HepG2 (cell line): ENCODE measurements at regions not wholly inside any gene's neighbourhood (a gene's known extent, or its start where the extent isn't known, plus 50 kb on each side); places are given as distances from the start of the nearest gene placed in this dataset.

Experiments used
- GATA4 ChIP-seq: sonication (generic); IDR thresholded peaks from 2 replicates; pipeline ENCODE4 v1.6.1; 2016; ENCODE audit warnings: antibody characterized with exemption, low read depth, borderline replicate concordance
- MAZ ChIP-seq, 2 experiments: sonication (generic) in 1 of 2; formaldehyde crosslinking in 1 of 2; IDR thresholded peaks; 2 replicates each; pipeline versions ENCODE4 v1.5.0 to v1.6.1; 2012 to 2020; ENCODE audit warnings: low read depth in 2 of 2, mild to moderate bottlenecking in 2 of 2, borderline replicate concordance in 1 of 2, improper control_type of control experiment in 1 of 2, low read length in 1 of 2, missing genetic modification reagents in 1 of 2, moderate library complexity in 1 of 2
- NFYB ChIP-seq: sonication (generic); formaldehyde crosslinking; IDR thresholded peaks from 2 replicates; pipeline ENCODE4 v1.4.0; 2020; ENCODE audit warnings: missing genetic modification reagents
- ZFP1 ChIP-seq: IDR thresholded peaks from 2 replicates; pipeline ENCODE4 v1.6.1; 2016
- ZNF883 ChIP-seq: sonication (generic); formaldehyde crosslinking; IDR thresholded peaks from 2 replicates; pipeline ENCODE4 v1.5.1; 2020; ENCODE audit warnings: mild to moderate bottlenecking, missing genetic modification reagents; ENCODE audit errors: not compliant biosample characterization
- TF ChIP-seq, protein P1 (sequence below): sonication (generic); formaldehyde crosslinking; IDR thresholded peaks from 2 replicates; pipeline ENCODE4 v1.4.0; 2020; ENCODE audit warnings: missing genetic modification reagents
- TF ChIP-seq, protein P2 (sequence below): IDR thresholded peaks from 2 replicates; pipeline ENCODE4 v1.6.1; 2016; ENCODE audit warnings: mild to moderate bottlenecking
- TF ChIP-seq, protein P3 (sequence below): sonication (generic); formaldehyde crosslinking; IDR thresholded peaks from 2 replicates; pipeline ENCODE4 v1.4.0; 2020; ENCODE audit warnings: missing genetic modification reagents
- TF ChIP-seq, protein P4 (sequence below): sonication (generic); formaldehyde crosslinking; IDR thresholded peaks from 2 replicates; pipeline ENCODE4 v1.5.0; 2020; ENCODE audit warnings: mild to moderate bottlenecking, missing genetic modification reagents, moderate library complexity
- TF ChIP-seq, protein P5 (sequence below): IDR thresholded peaks from 2 replicates; pipeline ENCODE4 v1.6.1; 2016; ENCODE audit warnings: mild to moderate bottlenecking, missing biosample characterization, missing genetic modification reagents
- TF ChIP-seq, protein P6 (sequence below): IDR thresholded peaks from 2 replicates; pipeline ENCODE4 v1.6.1; 2016; ENCODE audit warnings: low read depth, borderline replicate concordance
- TF ChIP-seq, protein P7 (sequence below), 2 experiments: sonication (generic) in 1 of 2; formaldehyde crosslinking in 1 of 2; IDR thresholded peaks; 2 replicates each; pipeline versions ENCODE4 v1.4.0 to v1.6.1; 2016 to 2020; ENCODE audit warnings: borderline replicate concordance in 1 of 2, low read depth in 1 of 2, mild to moderate bottlenecking in 1 of 2, missing genetic modification reagents in 1 of 2

DNA sequence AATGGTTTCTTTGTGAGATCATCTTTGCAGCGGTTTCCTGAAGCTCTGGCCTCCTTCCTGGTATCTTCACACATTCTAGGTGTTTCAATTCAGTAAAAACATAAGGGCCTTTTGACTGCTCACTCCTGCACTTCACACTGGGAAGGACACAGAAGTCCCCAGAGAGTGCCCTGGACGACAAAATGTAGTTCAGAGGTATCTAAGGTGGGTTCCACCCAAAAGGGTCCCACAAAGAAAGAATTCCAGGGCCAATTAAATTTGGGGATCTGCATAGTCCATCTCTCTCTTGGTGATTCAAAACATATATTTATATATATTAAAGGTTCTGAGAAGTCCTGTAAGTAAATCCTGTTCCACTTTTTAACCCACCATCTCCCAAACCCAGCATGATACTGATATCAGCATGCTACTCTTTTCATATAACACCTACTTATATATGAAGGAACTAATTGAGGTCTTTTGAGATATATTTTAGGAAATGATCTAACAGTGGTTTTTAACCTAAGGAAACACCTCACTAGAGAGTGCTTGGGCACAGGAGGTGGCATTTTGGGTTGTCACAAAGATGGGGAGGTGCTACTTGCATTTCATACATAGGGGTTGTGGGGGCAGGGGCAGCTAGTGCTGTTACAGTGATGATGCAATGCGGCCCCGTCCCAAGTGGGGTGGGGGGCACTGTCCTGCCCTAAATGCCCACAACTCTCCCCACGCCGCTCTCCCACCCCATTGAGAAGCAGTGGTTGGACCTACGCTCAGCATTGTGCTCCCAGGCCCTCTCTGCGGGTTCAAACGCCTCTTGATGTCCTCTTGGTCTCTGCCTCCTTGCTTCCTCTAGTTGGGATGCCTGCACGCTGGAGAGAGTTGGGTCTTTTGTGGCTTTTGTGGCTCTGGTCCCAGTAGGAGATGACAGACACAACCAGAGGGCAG, 109.4 kb downstream of the ARF6 start (continued):
- TF ChIP-seq, protein P1, sequence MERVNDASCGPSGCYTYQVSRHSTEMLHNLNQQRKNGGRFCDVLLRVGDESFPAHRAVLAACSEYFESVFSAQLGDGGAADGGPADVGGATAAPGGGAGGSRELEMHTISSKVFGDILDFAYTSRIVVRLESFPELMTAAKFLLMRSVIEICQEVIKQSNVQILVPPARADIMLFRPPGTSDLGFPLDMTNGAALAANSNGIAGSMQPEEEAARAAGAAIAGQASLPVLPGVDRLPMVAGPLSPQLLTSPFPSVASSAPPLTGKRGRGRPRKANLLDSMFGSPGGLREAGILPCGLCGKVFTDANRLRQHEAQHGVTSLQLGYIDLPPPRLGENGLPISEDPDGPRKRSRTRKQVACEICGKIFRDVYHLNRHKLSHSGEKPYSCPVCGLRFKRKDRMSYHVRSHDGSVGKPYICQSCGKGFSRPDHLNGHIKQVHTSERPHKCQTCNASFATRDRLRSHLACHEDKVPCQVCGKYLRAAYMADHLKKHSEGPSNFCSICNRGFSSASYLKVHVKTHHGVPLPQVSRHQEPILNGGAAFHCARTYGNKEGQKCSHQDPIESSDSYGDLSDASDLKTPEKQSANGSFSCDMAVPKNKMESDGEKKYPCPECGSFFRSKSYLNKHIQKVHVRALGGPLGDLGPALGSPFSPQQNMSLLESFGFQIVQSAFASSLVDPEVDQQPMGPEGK (CRISPR knock-in tag), result peak; percentile 59
- TF ChIP-seq, protein P2, sequence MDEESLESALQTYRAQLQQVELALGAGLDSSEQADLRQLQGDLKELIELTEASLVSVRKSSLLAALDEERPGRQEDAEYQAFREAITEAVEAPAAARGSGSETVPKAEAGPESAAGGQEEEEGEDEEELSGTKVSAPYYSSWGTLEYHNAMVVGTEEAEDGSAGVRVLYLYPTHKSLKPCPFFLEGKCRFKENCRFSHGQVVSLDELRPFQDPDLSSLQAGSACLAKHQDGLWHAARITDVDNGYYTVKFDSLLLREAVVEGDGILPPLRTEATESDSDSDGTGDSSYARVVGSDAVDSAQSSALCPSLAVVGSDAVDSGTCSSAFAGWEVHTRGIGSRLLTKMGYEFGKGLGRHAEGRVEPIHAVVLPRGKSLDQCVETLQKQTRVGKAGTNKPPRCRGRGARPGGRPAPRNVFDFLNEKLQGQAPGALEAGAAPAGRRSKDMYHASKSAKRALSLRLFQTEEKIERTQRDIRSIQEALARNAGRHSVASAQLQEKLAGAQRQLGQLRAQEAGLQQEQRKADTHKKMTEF (CRISPR knock-in tag), result no peak
- TF ChIP-seq, protein P3, sequence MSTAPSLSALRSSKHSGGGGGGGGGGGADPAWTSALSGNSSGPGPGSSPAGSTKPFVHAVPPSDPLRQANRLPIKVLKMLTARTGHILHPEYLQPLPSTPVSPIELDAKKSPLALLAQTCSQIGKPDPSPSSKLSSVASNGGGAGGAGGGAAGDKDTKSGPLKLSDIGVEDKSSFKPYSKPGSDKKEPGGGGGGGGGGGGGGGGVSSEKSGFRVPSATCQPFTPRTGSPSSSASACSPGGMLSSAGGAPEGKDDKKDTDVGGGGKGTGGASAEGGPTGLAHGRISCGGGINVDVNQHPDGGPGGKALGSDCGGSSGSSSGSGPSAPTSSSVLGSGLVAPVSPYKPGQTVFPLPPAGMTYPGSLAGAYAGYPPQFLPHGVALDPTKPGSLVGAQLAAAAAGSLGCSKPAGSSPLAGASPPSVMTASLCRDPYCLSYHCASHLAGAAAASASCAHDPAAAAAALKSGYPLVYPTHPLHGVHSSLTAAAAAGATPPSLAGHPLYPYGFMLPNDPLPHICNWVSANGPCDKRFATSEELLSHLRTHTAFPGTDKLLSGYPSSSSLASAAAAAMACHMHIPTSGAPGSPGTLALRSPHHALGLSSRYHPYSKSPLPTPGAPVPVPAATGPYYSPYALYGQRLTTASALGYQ, result no peak
- TF ChIP-seq GATA4 (no peak), NFYB (CRISPR knock-in tag) (no peak), ZFP1 (CRISPR knock-in tag) (no peak), MAZ (IDR thresholded peaks at IDR 0.05; ENCODE audit: borderline replicate concordance, low read depth, low read length) (no peak), MAZ (CRISPR knock-in tag; IDR thresholded peaks at IDR 0.05; ENCODE audit: low read depth) (no peak), ZNF883 (no peak)
- TF ChIP-seq, protein P4, sequence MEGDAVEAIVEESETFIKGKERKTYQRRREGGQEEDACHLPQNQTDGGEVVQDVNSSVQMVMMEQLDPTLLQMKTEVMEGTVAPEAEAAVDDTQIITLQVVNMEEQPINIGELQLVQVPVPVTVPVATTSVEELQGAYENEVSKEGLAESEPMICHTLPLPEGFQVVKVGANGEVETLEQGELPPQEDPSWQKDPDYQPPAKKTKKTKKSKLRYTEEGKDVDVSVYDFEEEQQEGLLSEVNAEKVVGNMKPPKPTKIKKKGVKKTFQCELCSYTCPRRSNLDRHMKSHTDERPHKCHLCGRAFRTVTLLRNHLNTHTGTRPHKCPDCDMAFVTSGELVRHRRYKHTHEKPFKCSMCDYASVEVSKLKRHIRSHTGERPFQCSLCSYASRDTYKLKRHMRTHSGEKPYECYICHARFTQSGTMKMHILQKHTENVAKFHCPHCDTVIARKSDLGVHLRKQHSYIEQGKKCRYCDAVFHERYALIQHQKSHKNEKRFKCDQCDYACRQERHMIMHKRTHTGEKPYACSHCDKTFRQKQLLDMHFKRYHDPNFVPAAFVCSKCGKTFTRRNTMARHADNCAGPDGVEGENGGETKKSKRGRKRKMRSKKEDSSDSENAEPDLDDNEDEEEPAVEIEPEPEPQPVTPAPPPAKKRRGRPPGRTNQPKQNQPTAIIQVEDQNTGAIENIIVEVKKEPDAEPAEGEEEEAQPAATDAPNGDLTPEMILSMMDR (CRISPR knock-in tag), result no peak
- TF ChIP-seq, protein P5, sequence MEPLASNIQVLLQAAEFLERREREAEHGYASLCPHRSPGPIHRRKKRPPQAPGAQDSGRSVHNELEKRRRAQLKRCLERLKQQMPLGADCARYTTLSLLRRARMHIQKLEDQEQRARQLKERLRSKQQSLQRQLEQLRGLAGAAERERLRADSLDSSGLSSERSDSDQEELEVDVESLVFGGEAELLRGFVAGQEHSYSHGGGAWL (CRISPR knock-in tag), result 0 out of 2 replicates have a peak, but pooled peaks have one; percentile 1
- TF ChIP-seq, protein P6, sequence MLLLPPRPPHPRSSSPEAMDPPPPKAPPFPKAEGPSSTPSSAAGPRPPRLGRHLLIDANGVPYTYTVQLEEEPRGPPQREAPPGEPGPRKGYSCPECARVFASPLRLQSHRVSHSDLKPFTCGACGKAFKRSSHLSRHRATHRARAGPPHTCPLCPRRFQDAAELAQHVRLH (CRISPR knock-in tag), result no peak
- TF ChIP-seq, protein P7, sequence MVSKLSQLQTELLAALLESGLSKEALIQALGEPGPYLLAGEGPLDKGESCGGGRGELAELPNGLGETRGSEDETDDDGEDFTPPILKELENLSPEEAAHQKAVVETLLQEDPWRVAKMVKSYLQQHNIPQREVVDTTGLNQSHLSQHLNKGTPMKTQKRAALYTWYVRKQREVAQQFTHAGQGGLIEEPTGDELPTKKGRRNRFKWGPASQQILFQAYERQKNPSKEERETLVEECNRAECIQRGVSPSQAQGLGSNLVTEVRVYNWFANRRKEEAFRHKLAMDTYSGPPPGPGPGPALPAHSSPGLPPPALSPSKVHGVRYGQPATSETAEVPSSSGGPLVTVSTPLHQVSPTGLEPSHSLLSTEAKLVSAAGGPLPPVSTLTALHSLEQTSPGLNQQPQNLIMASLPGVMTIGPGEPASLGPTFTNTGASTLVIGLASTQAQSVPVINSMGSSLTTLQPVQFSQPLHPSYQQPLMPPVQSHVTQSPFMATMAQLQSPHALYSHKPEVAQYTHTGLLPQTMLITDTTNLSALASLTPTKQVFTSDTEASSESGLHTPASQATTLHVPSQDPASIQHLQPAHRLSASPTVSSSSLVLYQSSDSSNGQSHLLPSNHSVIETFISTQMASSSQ (IDR thresholded peaks at IDR 0.05; ENCODE audit: low read depth), result no peak
- TF ChIP-seq, protein P7 (CRISPR knock-in tag; IDR thresholded peaks at IDR 0.05; ENCODE audit: borderline replicate concordance), result no peak
